ENCODE measurements at regions not wholly inside any gene's neighbourhood (a gene's known extent, or its start where the extent isn't known, plus 50 kb on each side); places are given as distances from the start of the nearest gene placed in this dataset.

- H3K4me3 ChIP-seq (ENCODE audit: low read depth, low read length) = no peak overlapping the region
- TF ChIP-seq CTCF (conservative IDR thresholded peaks at IDR 0.05; ENCODE audit: low read depth, low read length) = no peak
- DNase-seq (ENCODE audit: low read depth) = peak; percentile 89
These were observed 229.2 kb downstream of the PTTG2 start for GRCh38 chr4:38189445-38189844.

- DNase-seq (ENCODE audit: low read depth) = peak; percentile 80
- no peak for TF ChIP-seq CTCF (conservative IDR thresholded peaks at IDR 0.05; ENCODE audit: low read depth, low read length)
- no peak overlapping the region for H3K4me3 ChIP-seq (ENCODE audit: low read depth, low read length)
These were observed 230.6 kb downstream of the PTTG2 start for GRCh38 chr4:38190717-38191178.

GRCh38 chr4:38192516-38192915, 232.3 kb downstream of the PTTG2 start:
- TF ChIP-seq CTCF (conservative IDR thresholded peaks at IDR 0.05; ENCODE audit: low read depth, low read length) = no peak
- H3K4me3 ChIP-seq (ENCODE audit: low read depth, low read length) = no peak overlapping the region
- DNase-seq (ENCODE audit: low read depth) = no peak

GRCh38 chr4:38193236-38193863, 233.2 kb downstream of the PTTG2 start:
- TF ChIP-seq CTCF (conservative IDR thresholded peaks at IDR 0.05; ENCODE audit: low read depth, low read length) = no peak
- peak; percentile 61 for DNase-seq (ENCODE audit: low read depth)
- H3K4me3 ChIP-seq (ENCODE audit: low read depth, low read length) = no peak overlapping the region

GRCh38 chr4:38194047-38194602, 233.9 kb downstream of the PTTG2 start:
- no peak overlapping the region for H3K4me3 ChIP-seq (ENCODE audit: low read depth, low read length)
- no peak for DNase-seq (ENCODE audit: low read depth)
- no peak for TF ChIP-seq CTCF (conservative IDR thresholded peaks at IDR 0.05; ENCODE audit: low read depth, low read length)

GRCh38 chr4:38195486-38195885, 235.3 kb downstream of the PTTG2 start:
- no peak overlapping the region for H3K4me3 ChIP-seq (ENCODE audit: low read depth, low read length)
- no peak for DNase-seq (ENCODE audit: low read depth)
- TF ChIP-seq CTCF (conservative IDR thresholded peaks at IDR 0.05; ENCODE audit: low read depth, low read length) = no peak

- H3K4me3 ChIP-seq (ENCODE audit: low read depth, low read length) = no peak overlapping the region
- TF ChIP-seq CTCF (conservative IDR thresholded peaks at IDR 0.05; ENCODE audit: low read depth, low read length) = no peak
- no peak for DNase-seq (ENCODE audit: low read depth)
These were observed 235.7 kb downstream of the PTTG2 start for GRCh38 chr4:38195911-38196310.
